Peyer's patch (tissue), 4 donors: ENCODE measurements at regions not wholly inside any gene's neighbourhood (a gene's known extent, or its start where the extent isn't known, plus 50 kb on each side); places are given as distances from the start of the nearest gene placed in this dataset.

Experiments used
- CTCF ChIP-seq, 6 experiments: fragments of 450-650 bp in 4 of 6; fragments of 200-600 bp in 2 of 6; sonication (generic) in 1 of 6; IDR thresholded peaks; one replicate each; pipeline ENCODE4 v1.5.1; 2017 to 2019; ENCODE audit warnings: antibody characterized with exemption in 6 of 6, mild to moderate bottlenecking in 3 of 6, moderate library complexity in 1 of 6
- POLR2A ChIP-seq, 2 donors: fragments of 450-650 bp; IDR thresholded peaks; one replicate each; pipeline ENCODE4 v1.5.1; 2017; ENCODE audit warnings: antibody characterized with exemption in 2 of 2, mild to moderate bottlenecking in 2 of 2, moderate library complexity in 2 of 2

GRCh38 chr9:81250041-81250440 lies 439.3 kb downstream of the TLE1 start:
- no peak for TF ChIP-seq CTCF (IDR thresholded peaks at IDR 0.05)
- no peak for TF ChIP-seq POLR2A (IDR thresholded peaks at IDR 0.05)
